ENCODE measurements at regions not wholly inside any gene's neighbourhood (a gene's known extent, or its start where the extent isn't known, plus 50 kb on each side); places are given as distances from the start of the nearest gene placed in this dataset.

DNA sequence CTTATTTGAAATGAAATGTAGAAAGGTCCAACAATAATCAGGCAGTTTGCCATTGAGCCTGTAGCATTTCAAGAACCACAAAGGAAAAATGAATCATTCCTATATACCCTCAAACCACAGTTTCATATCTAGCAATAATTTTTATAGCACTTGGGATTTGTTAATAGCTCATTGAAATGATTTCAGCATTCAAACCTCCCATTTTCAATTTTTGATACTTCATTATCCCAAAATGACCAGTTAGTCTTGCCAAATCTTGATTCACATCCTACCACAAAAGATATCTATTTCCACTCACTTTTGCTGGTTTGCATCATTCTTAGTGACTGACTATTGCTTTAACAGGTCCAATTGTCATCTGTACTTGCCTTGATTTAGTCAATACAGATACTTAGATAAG is 790.1 kb downstream of the TLE1 start:
- Histone ChIP-seq H2AFZ (ENCODE audit: low read depth, low read length, severe bottlenecking) (no peak overlapping the region), H3K4me3 (ENCODE audit: insufficient read depth, low read length, poor library complexity, severe bottlenecking) (no peak overlapping the region), H3K9ac (ENCODE audit: low read length) (no peak overlapping the region), H3K9me3 (ENCODE audit: insufficient read depth, low read length) (no peaks in the 10 kb centered on the region), H3K27ac (ENCODE audit: low read depth, low read length) (no peak overlapping the region), H3K4me2 (ENCODE audit: low read depth, low read length, poor library complexity, severe bottlenecking) (no peak overlapping the region), H3K79me2 (ENCODE audit: insufficient read depth, low read length) (no peaks in the 10 kb centered on the region), H3K36me3 (ENCODE audit: low read length) (no peaks in the 10 kb centered on the region), H4K20me1 (ENCODE audit: low read depth, low read length) (no peaks in the 10 kb centered on the region), H3F3A (ENCODE audit: insufficient read depth) (no peaks in the 10 kb centered on the region), H3K27me3 (ENCODE audit: low read length) (no peaks in the 10 kb centered on the region), H3K9me2 (replicated peaks; ENCODE audit: insufficient read depth, low read length) (no peaks in the 10 kb centered on the region)
- TF ChIP-seq, protein P1, sequence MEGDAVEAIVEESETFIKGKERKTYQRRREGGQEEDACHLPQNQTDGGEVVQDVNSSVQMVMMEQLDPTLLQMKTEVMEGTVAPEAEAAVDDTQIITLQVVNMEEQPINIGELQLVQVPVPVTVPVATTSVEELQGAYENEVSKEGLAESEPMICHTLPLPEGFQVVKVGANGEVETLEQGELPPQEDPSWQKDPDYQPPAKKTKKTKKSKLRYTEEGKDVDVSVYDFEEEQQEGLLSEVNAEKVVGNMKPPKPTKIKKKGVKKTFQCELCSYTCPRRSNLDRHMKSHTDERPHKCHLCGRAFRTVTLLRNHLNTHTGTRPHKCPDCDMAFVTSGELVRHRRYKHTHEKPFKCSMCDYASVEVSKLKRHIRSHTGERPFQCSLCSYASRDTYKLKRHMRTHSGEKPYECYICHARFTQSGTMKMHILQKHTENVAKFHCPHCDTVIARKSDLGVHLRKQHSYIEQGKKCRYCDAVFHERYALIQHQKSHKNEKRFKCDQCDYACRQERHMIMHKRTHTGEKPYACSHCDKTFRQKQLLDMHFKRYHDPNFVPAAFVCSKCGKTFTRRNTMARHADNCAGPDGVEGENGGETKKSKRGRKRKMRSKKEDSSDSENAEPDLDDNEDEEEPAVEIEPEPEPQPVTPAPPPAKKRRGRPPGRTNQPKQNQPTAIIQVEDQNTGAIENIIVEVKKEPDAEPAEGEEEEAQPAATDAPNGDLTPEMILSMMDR (IDR thresholded peaks at IDR 0.05; ENCODE audit: insufficient read depth, low read length, poor library complexity, severe bottlenecking) = no peak
- TF ChIP-seq EZH2phosphoT487 (conservative IDR thresholded peaks at IDR 0.05; ENCODE audit: low read length) = no peak

DNA sequence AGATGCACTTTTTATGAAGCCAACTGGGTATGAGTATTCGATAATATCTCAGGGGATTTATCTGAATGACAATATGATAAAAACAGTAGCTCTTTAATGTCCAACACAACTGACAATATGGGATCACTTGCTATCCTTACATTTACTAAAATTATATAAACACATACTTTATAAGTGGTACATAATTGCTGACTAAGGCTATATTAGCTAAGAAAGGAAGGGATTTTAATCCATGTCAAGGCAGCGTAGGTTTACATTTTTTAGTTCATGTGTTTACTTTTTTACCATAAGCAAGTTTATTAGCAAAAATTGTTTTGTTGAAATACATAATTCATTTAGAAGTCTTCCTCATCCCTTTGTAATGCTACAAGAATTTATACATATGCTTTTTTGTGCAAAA is 796.2 kb downstream of the TLE1 start:
- TF ChIP-seq EZH2phosphoT487 (conservative IDR thresholded peaks at IDR 0.05; ENCODE audit: low read length) = no peak
- TF ChIP-seq, protein P1 (IDR thresholded peaks at IDR 0.05; ENCODE audit: insufficient read depth, low read length, poor library complexity, severe bottlenecking) = no peak
- no peak overlapping the region for H3K4me3 ChIP-seq (ENCODE audit: insufficient read depth, low read length, poor library complexity, severe bottlenecking)
- H3K9ac ChIP-seq (ENCODE audit: low read length) = no peak overlapping the region
- H3K4me2 ChIP-seq (ENCODE audit: low read depth, low read length, poor library complexity, severe bottlenecking) = no peak overlapping the region
- H3F3A ChIP-seq (ENCODE audit: insufficient read depth) = no peaks in the 10 kb centered on the region
- H4K20me1 ChIP-seq (ENCODE audit: low read depth, low read length) = no peaks in the 10 kb centered on the region
- no peaks in the 10 kb centered on the region for H3K27me3 ChIP-seq (ENCODE audit: low read length)
- no peak overlapping the region for H3K27ac ChIP-seq (ENCODE audit: low read depth, low read length)
- no peaks in the 10 kb centered on the region for H3K9me3 ChIP-seq (ENCODE audit: insufficient read depth, low read length)
- no peaks in the 10 kb centered on the region for H3K9me2 ChIP-seq (replicated peaks; ENCODE audit: insufficient read depth, low read length)
- no peaks in the 10 kb centered on the region for H3K36me3 ChIP-seq (ENCODE audit: low read length)
- no peak overlapping the region for H2AFZ ChIP-seq (ENCODE audit: low read depth, low read length, severe bottlenecking)
- H3K79me2 ChIP-seq (ENCODE audit: insufficient read depth, low read length) = no peaks in the 10 kb centered on the region

DNA sequence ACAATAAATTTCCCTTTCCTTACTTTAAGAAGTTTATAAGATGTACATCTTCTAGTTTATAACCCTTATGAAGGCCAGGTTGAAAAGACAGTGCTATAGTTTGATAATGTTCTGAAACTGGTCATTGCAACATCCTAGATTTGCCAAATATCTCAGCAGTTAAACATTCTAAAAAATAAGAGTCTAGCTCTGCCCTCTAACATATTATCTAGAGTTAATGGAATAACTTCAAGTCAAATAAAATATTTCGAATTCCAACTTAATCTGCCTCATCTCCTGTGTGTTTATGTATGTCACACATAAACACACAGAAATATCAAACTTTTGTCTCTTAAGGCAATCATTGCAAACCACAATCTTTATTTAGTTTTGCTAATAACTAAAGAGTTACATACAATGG is 796.6 kb downstream of the TLE1 start:
- TF ChIP-seq, protein P1 (IDR thresholded peaks at IDR 0.05; ENCODE audit: insufficient read depth, low read length, poor library complexity, severe bottlenecking) = no peak
- TF ChIP-seq EZH2phosphoT487 (conservative IDR thresholded peaks at IDR 0.05; ENCODE audit: low read length) = no peak
- Histone ChIP-seq H2AFZ (ENCODE audit: low read depth, low read length, severe bottlenecking) (no peak overlapping the region), H3K9me3 (ENCODE audit: insufficient read depth, low read length) (no peaks in the 10 kb centered on the region), H3K36me3 (ENCODE audit: low read length) (no peaks in the 10 kb centered on the region), H3K27me3 (ENCODE audit: low read length) (no peaks in the 10 kb centered on the region), H3K4me3 (ENCODE audit: insufficient read depth, low read length, poor library complexity, severe bottlenecking) (no peak overlapping the region), H3K4me2 (ENCODE audit: low read depth, low read length, poor library complexity, severe bottlenecking) (no peak overlapping the region), H3K9me2 (replicated peaks; ENCODE audit: insufficient read depth, low read length) (no peaks in the 10 kb centered on the region), H3K27ac (ENCODE audit: low read depth, low read length) (no peak overlapping the region), H3K79me2 (ENCODE audit: insufficient read depth, low read length) (no peaks in the 10 kb centered on the region), H4K20me1 (ENCODE audit: low read depth, low read length) (no peaks in the 10 kb centered on the region), H3K9ac (ENCODE audit: low read length) (no peak overlapping the region), H3F3A (ENCODE audit: insufficient read depth) (no peaks in the 10 kb centered on the region)
